PC-3 (cell line): ENCODE measurements at regions not wholly inside any gene's neighbourhood (a gene's known extent, or its start where the extent isn't known, plus 50 kb on each side); places are given as distances from the start of the nearest gene placed in this dataset.

Source experiments
- EZH2 ChIP-seq: fragments of 300-600 bp; sonication (generic); IDR thresholded peaks from one replicate; pipeline ENCODE4 v1.6.1; 2017; ENCODE audit warnings: antibody characterized with exemption, mild to moderate bottlenecking, low read length; ENCODE audit not compliant: unreplicated experiment
- EZH2phosphoT487 ChIP-seq: fragments of 300-600 bp; sonication (generic); IDR thresholded peaks from 2 replicates; pipeline ENCODE4 v1.6.1; 2018; ENCODE audit warnings: mild to moderate bottlenecking, antibody characterized with exemption, low read length, borderline replicate concordance
- TF ChIP-seq, protein P1 (sequence below): fragments of 300-600 bp; sonication (generic); conservative IDR thresholded peaks from 2 replicates; pipeline ENCODE4 v1.5.1; 2017; ENCODE audit warnings: antibody characterized with exemption, low read depth, mild to moderate bottlenecking, low read length

DNA sequence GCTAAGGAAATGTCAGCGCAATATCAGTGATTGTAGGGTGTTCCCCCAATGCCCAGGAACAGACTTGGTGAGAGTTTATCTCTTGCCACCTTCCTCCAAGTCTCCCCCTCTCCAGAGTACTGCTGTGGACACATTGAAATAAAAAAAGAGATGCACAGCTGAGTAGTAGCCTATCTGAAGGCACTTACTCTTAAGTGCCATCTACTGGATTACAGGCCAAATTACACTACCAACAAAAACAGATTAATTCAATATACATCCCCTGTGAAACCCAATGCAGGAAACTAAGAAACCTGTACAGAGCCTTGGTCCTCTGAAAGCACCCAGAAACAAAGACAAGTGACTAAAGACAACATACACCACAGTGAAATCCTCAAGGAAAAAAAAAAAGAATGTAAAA, 460.3 kb downstream of the ZIC3 start:
- TF ChIP-seq, protein P1, sequence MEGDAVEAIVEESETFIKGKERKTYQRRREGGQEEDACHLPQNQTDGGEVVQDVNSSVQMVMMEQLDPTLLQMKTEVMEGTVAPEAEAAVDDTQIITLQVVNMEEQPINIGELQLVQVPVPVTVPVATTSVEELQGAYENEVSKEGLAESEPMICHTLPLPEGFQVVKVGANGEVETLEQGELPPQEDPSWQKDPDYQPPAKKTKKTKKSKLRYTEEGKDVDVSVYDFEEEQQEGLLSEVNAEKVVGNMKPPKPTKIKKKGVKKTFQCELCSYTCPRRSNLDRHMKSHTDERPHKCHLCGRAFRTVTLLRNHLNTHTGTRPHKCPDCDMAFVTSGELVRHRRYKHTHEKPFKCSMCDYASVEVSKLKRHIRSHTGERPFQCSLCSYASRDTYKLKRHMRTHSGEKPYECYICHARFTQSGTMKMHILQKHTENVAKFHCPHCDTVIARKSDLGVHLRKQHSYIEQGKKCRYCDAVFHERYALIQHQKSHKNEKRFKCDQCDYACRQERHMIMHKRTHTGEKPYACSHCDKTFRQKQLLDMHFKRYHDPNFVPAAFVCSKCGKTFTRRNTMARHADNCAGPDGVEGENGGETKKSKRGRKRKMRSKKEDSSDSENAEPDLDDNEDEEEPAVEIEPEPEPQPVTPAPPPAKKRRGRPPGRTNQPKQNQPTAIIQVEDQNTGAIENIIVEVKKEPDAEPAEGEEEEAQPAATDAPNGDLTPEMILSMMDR: peak; percentile 57
- TF ChIP-seq EZH2phosphoT487: no peak
- TF ChIP-seq EZH2: no peak
